Stimulated activated CD4-positive, alpha-beta T cell treated with anti-CD3 and anti-CD28 coated beads, Interleukin-1b, Interleukin-23, amount 100 ng/mL, for 48 hours (primary cell): ENCODE measurements at regions not wholly inside any gene's neighbourhood (a gene's known extent, or its start where the extent isn't known, plus 50 kb on each side); places are given as distances from the start of the nearest gene placed in this dataset.
"Not testable (repeated sequence)": the region's sequence is repeated elsewhere in the genome, so short reads cannot be mapped to it uniquely, and the experiment has no call there.

ENCODE experiments used
- DNase-seq: peaks from one replicate; pipeline ENCODE4 v3.0.0-alpha.2; 2020

DNA sequence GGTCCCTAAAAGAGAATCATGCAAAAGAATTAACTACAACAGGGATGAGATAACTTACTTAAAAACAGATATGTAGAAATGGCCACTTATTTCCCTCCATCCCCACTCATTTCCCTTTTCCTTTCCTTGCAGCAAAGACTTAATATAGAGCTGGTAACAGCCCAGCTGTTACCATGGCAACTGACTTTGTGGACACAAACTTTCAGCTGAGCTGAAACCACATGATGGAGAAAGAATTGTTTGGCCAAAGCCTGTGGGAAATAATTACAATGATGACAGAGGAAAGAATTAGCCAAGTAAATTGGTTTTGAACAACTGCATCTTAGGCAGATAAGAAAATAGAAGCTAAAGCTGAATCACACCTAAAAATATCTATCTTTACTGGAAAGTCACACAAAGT is 364.9 kb downstream of the GALC start:
- DNase-seq = no peak

DNA sequence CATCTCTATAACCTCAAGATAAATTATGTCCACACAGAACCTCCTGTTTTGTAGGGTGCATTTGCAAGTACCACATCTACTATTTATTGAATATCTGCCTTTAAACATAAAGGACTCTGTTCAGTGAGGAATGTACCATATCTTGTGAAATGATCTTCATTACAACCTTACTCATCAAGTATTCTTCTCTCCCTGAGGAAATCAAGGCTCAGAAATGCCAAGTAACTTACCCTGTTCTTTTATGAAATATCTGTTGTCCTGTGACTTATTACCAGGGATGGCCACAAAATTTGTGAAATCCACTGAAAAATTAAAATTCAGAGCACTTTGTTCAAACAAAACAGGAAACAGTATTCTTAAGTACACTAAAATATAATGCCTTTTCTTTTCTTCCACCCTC is 366.7 kb downstream of the GALC start:
- DNase-seq = no peak

DNA sequence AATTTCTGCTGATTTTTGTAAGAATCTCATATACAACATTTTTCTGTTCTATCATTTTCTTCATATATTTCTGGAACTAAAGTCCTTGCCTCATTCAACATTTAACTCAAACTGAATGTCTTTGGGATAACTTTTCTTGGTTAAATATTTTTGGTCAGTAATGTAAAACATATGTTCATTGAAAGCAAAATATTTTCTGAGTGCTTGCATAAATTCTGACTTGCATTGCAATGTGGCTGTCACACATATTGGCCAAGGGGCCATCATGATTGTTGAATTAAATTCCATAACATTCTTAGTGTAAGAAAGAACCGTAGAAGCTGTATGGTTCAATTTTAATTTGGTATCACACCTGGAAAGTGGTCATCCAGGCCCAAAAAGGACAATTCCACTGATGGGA is 369.4 kb downstream of the GALC start:
- no peak for DNase-seq

DNA sequence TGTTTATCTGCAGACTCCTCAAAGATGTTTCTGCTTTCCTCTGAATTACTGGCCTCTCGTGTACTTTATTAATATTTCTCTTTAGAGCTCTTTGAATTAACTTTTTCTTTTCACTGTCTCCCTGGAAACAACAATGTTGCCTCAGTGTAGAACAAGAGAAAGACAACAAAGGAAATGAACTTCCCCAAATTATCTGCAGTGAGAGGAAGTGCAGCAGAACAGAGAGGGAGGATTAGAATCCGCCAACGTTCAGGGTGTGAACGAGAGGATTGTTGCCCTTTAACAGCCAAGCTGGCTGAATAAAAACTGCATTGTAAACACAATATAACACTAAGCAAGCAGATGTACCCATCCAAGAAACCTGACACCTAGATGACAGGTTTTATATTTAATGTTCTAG is 375.9 kb downstream of the GALC start:
- no peak for DNase-seq

DNA sequence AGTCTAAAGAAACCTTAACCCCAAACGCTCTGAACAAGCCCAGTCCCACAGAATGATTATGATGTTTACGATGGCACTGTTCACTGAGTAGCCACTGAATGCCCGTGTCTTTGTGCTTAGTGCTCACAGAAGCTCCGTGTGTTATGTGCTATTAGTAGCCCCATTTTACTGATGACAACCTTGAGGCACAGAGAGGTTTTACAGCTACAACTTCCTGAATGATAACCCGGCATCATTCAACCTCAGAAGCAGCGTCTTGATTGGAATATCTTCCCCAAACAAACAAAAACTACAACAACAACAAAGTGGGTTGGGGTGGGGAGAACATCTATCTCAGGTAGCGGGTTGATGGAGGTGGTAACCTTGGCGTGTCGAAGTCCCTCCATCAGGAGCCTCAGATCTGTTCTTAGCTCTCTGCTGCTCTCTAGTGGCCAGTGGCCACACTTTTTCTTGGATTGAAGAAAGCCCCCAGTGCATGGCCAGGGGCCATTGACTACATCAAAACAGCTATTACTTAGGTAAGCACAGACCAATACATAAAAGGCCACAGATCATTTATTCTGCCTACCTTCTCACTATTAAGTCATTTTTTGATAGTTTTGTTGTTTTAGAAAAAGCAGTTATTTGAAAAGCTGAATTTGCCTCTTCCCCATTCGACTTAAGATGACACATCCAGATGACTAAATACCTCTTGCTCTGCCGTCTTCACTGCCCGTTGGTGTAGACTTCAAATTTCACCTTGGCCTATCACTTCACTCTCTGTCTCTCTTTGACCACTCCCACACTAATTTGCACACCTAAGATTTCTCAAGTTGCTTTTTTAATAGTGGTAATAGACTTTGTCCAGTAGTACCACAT is 376.9 kb downstream of the GALC start:
- peak; percentile 42 for DNase-seq

DNA sequence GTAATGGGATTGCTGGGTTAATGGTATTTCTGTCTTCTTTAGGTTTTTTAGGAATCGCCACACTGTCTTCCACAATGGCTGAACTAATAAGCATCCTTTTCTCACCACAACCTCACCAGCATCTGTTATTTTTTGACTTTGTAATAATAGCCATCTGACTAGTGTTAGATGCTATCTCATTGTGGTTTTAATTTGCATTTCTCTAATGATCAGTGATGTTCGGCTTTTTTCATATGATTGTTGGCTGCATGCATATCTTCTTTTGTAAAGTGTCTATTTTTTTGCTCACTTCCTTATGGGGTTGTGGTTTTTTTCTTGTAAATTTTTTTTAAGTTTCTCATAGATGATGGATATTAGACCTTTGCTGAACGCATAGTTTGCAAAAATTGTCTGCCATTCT is 377.9 kb downstream of the GALC start:
- DNase-seq = no peak

- no peak for DNase-seq
Measured at GRCh38 chr14:87613881-87614280, 379.1 kb downstream of the GALC start.

GRCh38 chr14:87607056-87607455 is 385.9 kb downstream of the GALC start:
- DNase-seq = not testable (repeated sequence)

DNA sequence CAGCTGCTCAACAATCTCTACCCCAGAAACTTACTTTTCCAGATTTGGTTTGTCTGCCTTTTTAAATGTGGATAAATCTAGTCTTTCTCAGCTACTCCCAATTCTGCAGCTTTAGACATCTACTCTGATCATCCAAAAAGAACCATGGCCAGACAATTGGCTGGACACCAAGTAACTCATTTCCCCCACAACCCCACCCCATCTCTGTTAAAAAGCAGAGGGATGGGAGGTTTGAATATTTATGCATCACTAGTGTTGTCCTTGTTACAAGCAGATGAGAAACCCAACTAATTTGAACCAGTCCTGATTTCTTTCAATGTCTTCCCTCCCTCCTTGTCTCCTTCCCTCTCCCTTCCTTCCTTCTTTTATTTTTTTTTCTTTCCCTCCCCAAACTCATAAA is 391.9 kb downstream of the GALC start:
- DNase-seq = no peak

DNA sequence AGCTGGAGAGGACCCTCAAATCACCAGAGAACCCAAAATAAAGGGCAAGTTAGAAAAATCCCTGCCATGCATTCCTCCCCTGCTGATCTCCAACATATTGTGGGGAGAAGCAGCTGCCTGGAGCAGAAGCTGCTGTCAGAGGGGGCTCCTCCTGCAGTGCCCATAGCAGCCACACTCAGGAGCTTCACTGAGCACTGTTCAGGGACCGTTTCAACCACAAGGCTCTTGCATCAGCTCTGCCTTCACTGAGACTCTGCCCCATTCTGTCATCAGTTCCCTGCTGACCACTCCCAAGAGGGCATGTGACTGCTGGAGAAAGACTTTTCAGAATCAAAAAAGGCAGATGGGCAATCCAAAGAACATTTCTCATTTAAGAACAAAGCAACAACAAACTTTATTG is 392.7 kb downstream of the GALC start:
- DNase-seq = no peak

- no peak for DNase-seq
Measured at GRCh38 chr14:87581298-87581697, 411.7 kb downstream of the GALC start.

DNA sequence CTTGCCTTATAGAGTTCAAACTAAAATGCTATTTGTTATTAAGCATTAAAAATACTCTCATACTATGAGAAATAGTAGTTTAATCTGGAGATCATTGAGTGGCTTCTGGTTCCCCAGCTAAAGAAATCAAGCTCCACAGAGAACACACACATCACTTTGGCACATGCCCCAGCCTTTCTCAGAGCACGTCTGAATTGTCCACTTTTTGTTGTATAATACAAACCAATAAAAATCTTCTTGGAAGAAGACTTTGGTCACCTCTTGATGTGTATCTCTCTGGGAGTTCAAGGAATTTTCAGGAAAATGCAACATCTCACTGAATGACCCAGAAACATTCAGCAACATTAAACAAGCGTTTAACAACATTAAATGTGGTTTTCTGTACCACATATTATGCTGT is 413.9 kb downstream of the GALC start:
- DNase-seq = no peak

- no peak for DNase-seq
Measured at GRCh38 chr14:87575378-87575777, 417.6 kb downstream of the GALC start.

DNA sequence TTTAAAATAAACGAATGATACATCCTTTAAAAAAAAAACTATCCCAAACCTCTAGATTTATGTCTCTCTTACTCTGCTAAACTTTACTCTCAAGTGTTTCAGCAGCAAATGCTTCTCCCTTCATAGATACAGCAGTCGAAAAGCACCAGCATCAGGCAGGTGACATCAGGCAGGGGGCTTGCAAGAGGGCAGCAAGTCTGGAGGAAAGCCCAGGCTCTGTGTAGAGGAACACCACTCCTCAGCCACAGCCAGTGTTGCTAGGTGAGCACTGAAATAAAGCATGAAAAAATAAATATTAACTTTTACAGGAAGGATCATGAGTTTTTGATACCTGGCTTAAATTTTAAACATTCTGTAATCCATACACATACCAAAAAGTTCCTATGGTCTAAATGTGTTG is 419.4 kb downstream of the GALC start:
- DNase-seq = no peak

GRCh38 chr14:87567618-87568295 is 425.2 kb downstream of the GALC start:
- DNase-seq = no peak

- no peak for DNase-seq
Measured at GRCh38 chr14:87566991-87567390, 426.0 kb downstream of the GALC start.

- DNase-seq = no peak
Measured at GRCh38 chr14:87547536-87547935, 445.4 kb downstream of the GALC start.

GRCh38 chr14:87542288-87542687 is 450.7 kb downstream of the GALC start:
- no peak for DNase-seq

DNA sequence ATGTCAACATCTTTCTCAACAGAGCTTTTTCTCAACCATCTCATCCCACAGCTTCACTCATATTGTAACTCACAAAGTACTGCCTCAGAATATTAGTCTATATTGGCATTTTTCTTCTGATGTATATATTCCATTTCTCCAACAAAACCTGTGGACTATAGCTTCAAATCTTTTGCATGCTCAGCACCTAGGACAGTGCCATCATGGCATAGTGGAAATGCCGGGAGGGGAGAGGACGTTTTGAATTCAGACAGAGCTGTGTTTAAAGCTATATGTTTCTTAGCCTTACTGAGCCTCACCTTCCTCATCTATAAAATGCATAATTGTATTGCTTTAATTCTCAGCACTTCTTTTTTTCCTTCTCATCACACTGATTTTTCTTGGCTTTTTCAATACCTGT is 452.6 kb downstream of the GALC start:
- no peak for DNase-seq

- DNase-seq = no peak
Measured at GRCh38 chr14:87529081-87529480, 463.9 kb downstream of the GALC start.

DNA sequence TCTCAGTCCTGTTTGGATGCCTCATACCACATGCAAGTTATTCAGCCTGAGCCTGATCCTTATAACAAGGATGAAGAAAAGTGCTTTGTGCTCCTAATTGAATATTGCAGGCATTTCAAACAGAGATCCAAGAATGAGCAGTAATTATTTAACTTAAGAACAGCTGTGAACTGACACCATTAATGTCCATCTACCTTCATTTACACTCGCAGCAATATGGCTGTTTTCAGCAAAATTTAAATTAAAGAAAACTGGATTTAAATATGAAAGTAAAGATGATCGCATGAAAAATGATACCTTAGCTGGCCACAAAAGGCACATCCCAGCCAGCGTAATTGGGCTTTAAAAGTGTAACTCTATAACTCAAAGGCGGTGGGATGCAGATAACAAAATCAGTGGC is 466.3 kb downstream of the GALC start:
- no peak for DNase-seq

DNA sequence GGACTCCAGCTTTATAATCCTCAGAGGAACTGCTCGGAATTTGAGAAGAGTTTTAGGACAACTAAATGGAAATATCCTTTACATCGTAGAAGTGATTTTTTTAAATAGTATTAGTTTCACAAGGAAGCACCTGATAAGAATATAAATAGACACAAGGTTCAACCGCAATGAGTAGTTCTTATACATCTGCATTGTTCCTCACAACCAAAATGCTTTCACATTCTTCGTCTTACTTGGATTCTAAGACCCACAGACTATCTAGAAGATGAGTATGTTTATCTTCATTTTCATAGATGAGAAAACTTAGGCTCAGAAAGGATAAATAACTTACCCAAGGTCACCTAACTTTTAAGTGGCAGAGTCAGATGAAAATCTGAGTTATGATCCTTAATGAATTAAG is 469.0 kb downstream of the GALC start:
- DNase-seq = no peak

- DNase-seq = no peak
Measured at GRCh38 chr14:87522575-87522974, 470.4 kb downstream of the GALC start.

- no peak for DNase-seq
Measured at GRCh38 chr14:87508333-87508732, 484.6 kb downstream of the GALC start.

DNA sequence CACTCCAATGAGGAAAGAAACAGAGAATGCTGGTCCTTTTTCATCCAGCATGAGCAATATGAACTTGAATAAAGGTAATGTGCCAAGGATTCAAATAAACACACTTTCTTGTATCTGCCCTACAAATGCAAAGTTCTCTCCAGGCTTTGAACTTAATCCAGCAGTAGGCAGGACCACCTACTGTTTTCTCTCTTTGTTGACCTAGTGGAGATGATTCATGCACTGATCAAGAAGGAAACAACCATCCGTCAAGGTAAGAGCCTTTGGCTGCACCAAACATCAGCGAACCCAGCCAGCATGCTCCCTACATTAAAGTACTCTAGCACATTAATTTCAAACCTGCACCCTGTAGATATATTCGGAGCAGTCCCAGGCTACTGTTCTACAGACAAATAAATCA is 489.3 kb downstream of the GALC start:
- DNase-seq = no peak
